Panc1 (cell line): ENCODE measurements at regions not wholly inside any gene's neighbourhood (a gene's known extent, or its start where the extent isn't known, plus 50 kb on each side); places are given as distances from the start of the nearest gene placed in this dataset.

Experiments used
- ATAC-seq: fragments of 200-7000 bp; cut with Tn5 transposase; 2 replicates; pipeline ENCODE4 v1.9.1; 2020; ENCODE audit warnings: mild to moderate bottlenecking, moderate library complexity
- BruUV-seq: library from RNA; stranded (reverse); fragments of 400-500 nt; replicated peaks from 2 replicates; lab custom pipeline; 2021; lab: Mats Ljungman, UMichigan
- CTCF ChIA-PET: fragments of 300-600 bp; sonication (Branson Sonifier 250); formaldehyde crosslinking; loops from one replicate; lab custom pipeline; 2022; ENCODE audit warnings: antibody characterized with exemption; lab: Charles Lee
- POLR2A ChIA-PET: fragments of 300-600 bp; sonication (Branson Sonifier 250); formaldehyde crosslinking; loops from one replicate; lab custom pipeline; 2022; ENCODE audit warnings: antibody characterized with exemption; lab: Charles Lee
- DNase-seq: peaks from one replicate; pipeline ENCODE4 v3.0.0-alpha.2; 2010; ENCODE audit warnings: low read depth, low spot score
- H3K27ac ChIP-seq: 2 replicates; pipeline ENCODE4 v1.5.1; 2011; ENCODE audit warnings: mild to moderate bottlenecking, low read length, inconsistent platforms
- H3K27me3 ChIP-seq: fragments of 200-500 bp; sonication (Bioruptor generic); 2 replicates; pipeline ENCODE4 v1.6.0; 2014; ENCODE audit warnings: low read length, inconsistent platforms; ENCODE audit not compliant: control insufficient read depth, insufficient read depth
- H3K36me3 ChIP-seq: fragments of 200-500 bp; sonication (Bioruptor generic); 2 replicates; pipeline ENCODE4 v1.5.1; 2014; ENCODE audit warnings: inconsistent platforms, mild to moderate bottlenecking, low read length, moderate library complexity; ENCODE audit not compliant: control insufficient read depth, insufficient read depth
- H3K4me1 ChIP-seq: 2 replicates; pipeline ENCODE4 v1.5.1; 2011; ENCODE audit warnings: inconsistent platforms, mild to moderate bottlenecking, low read length, moderate library complexity; ENCODE audit not compliant: control insufficient read depth, insufficient read depth
- H3K4me3 ChIP-seq, 2 experiments: 2 replicates each; pipeline ENCODE4 v1.5.1; 2011 to 2012; ENCODE audit warnings: low read depth in 2 of 2, low read length in 2 of 2, mild to moderate bottlenecking in 2 of 2, inconsistent platforms in 1 of 2, moderate library complexity in 1 of 2
- H3K9me3 ChIP-seq: fragments of 200-500 bp; sonication (Bioruptor generic); 2 replicates; pipeline ENCODE4 v1.5.1; 2014; ENCODE audit warnings: low read depth, mild to moderate bottlenecking, inconsistent platforms, low read length, moderate library complexity; ENCODE audit not compliant: control insufficient read depth, insufficient read depth
- POLR2AphosphoS5 ChIP-seq: IDR thresholded peaks from 2 replicates; pipeline ENCODE4 v1.6.1; 2012; ENCODE audit warnings: mild to moderate bottlenecking, low read depth, low read length, moderate library complexity
- SIN3A ChIP-seq: IDR thresholded peaks from 2 replicates; pipeline ENCODE4 v1.6.1; 2012; ENCODE audit warnings: low read depth, mild to moderate bottlenecking, low read length, moderate library complexity, borderline replicate concordance; ENCODE audit not compliant: insufficient read depth
- TCF7L2 ChIP-seq: IDR thresholded peaks from 2 replicates; pipeline ENCODE4 v1.6.1; 2011; ENCODE audit warnings: mild to moderate bottlenecking, low read depth, low read length, inconsistent platforms
- in situ Hi-C: cut with HindIII; loops from 2 replicates; pipeline ENCODE4 v1.10.0; 2016; ENCODE audit warnings: low sequenced_read_pairs, low pct_unique_long_range_greater_than_20kb
- intact Hi-C: fragments of 100-400 bp; cut with micrococcal nuclease; formaldehyde crosslinking; loops from one replicate; pipeline ENCODE4 v1.10.0; 2022; ENCODE audit not compliant: unreplicated experiment
- TF ChIP-seq, protein P1 (sequence below): fragments of 450-650 bp; IDR thresholded peaks from 2 replicates; pipeline ENCODE4 v1.5.1; 2017; ENCODE audit warnings: mild to moderate bottlenecking
- TF ChIP-seq, protein P2 (sequence below), 2 experiments: IDR thresholded peaks; 2 replicates each; pipeline ENCODE4 v1.6.1; 2011 to 2012; ENCODE audit warnings: low read depth in 2 of 2, control low read depth in 1 of 2, low read length in 1 of 2, mild to moderate bottlenecking in 1 of 2, moderate library complexity in 1 of 2; ENCODE audit not compliant: insufficient read depth in 1 of 2

DNA sequence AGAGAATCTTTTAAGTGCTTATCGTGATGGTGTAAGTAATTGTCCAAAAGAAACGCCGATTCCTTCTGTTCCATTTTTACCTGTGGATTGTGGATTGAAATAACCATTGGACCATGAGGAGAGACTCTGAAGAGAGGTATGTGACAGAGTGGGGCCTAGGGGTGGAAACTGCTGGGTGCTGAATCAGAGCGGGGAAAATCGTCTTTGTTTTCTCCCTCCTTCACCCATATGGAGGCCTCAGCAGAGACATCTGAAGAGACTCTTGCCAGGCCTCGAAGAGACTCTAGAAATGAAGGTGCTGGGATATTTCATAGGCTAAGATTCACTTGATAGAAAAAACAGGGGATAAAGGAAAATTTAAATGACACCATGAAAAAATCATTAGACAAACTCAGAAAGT lies 1327.0 kb downstream of the BRINP3 start:
- ChIA-PET POLR2A (no interaction called here), CTCF (no interaction called here)
- Histone ChIP-seq H3K27me3 (no peaks in the 10 kb centered on the region), H3K9me3 (no peaks in the 10 kb centered on the region), H3K27ac (no peak overlapping the region), H3K4me3 (no peak overlapping the region), H3K4me1 (no peaks in the 10 kb centered on the region), H3K36me3 (no peaks in the 10 kb centered on the region)
- DNase-seq (no peak), ATAC-seq (no peak)
- TF ChIP-seq POLR2AphosphoS5 (no peak), SIN3A (no peak), TCF7L2 (no peak)
- TF ChIP-seq, protein P1, sequence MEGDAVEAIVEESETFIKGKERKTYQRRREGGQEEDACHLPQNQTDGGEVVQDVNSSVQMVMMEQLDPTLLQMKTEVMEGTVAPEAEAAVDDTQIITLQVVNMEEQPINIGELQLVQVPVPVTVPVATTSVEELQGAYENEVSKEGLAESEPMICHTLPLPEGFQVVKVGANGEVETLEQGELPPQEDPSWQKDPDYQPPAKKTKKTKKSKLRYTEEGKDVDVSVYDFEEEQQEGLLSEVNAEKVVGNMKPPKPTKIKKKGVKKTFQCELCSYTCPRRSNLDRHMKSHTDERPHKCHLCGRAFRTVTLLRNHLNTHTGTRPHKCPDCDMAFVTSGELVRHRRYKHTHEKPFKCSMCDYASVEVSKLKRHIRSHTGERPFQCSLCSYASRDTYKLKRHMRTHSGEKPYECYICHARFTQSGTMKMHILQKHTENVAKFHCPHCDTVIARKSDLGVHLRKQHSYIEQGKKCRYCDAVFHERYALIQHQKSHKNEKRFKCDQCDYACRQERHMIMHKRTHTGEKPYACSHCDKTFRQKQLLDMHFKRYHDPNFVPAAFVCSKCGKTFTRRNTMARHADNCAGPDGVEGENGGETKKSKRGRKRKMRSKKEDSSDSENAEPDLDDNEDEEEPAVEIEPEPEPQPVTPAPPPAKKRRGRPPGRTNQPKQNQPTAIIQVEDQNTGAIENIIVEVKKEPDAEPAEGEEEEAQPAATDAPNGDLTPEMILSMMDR: no peak
- TF ChIP-seq, protein P2, sequence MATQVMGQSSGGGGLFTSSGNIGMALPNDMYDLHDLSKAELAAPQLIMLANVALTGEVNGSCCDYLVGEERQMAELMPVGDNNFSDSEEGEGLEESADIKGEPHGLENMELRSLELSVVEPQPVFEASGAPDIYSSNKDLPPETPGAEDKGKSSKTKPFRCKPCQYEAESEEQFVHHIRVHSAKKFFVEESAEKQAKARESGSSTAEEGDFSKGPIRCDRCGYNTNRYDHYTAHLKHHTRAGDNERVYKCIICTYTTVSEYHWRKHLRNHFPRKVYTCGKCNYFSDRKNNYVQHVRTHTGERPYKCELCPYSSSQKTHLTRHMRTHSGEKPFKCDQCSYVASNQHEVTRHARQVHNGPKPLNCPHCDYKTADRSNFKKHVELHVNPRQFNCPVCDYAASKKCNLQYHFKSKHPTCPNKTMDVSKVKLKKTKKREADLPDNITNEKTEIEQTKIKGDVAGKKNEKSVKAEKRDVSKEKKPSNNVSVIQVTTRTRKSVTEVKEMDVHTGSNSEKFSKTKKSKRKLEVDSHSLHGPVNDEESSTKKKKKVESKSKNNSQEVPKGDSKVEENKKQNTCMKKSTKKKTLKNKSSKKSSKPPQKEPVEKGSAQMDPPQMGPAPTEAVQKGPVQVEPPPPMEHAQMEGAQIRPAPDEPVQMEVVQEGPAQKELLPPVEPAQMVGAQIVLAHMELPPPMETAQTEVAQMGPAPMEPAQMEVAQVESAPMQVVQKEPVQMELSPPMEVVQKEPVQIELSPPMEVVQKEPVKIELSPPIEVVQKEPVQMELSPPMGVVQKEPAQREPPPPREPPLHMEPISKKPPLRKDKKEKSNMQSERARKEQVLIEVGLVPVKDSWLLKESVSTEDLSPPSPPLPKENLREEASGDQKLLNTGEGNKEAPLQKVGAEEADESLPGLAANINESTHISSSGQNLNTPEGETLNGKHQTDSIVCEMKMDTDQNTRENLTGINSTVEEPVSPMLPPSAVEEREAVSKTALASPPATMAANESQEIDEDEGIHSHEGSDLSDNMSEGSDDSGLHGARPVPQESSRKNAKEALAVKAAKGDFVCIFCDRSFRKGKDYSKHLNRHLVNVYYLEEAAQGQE (IDR thresholded peaks at IDR 0.05; ENCODE audit: insufficient read depth in 1 of 2, low read depth in 2 of 2, low read length in 1 of 2): no peak
- BruUV-seq: no TSS peak
- intact Hi-C loops: no loop called here
- in situ Hi-C loops: no loop called here

DNA sequence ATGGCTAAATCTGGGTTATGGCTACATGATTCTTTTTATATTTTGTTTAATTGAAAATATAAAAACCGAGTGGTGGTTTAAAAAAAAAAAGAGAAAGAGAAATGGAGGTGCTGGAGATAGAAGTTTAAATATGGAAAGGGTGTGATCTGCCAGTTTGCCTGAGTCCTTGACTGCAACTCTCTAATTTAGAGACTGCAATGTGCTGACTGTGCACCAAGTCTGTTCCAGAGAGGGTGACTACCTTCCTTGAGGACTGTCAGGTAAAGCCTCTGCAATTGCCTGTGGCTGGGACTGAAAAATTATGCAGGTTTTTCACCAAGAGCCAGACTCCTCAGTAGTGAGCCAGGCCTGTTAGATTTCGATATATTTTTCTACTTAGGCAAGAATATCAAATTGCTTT lies 1326.3 kb downstream of the BRINP3 start:
- Histone ChIP-seq H3K4me3 (no peak overlapping the region), H3K9me3 (no peaks in the 10 kb centered on the region), H3K36me3 (no peaks in the 10 kb centered on the region), H3K27me3 (no peaks in the 10 kb centered on the region), H3K4me1 (no peaks in the 10 kb centered on the region), H3K27ac (no peak overlapping the region)
- no peak for TF ChIP-seq TCF7L2
- no peak for TF ChIP-seq POLR2AphosphoS5
- TF ChIP-seq SIN3A: no peak
- TF ChIP-seq, protein P1: no peak
- TF ChIP-seq, protein P2 (IDR thresholded peaks at IDR 0.05; ENCODE audit: insufficient read depth in 1 of 2, low read depth in 2 of 2, low read length in 1 of 2): no peak
- DNase-seq (no peak), ATAC-seq (no peak)
- POLR2A ChIA-PET: no interaction called here
- CTCF ChIA-PET: no interaction called here
- BruUV-seq: no TSS peak
- in situ Hi-C loops (no loop called here), intact Hi-C loops (no loop called here)
